ENCODE measurements at regions not wholly inside any gene's neighbourhood (a gene's known extent, or its start where the extent isn't known, plus 50 kb on each side); places are given as distances from the start of the nearest gene placed in this dataset.

GRCh38 chr13:84571264-84571663 lies 689.0 kb upstream of the SLITRK1 start:
- no peak overlapping the region for H2AFZ ChIP-seq (ENCODE audit: low read length)
- H3K4me3 ChIP-seq (ENCODE audit: low read depth, low read length, poor library complexity, severe bottlenecking), result no peak overlapping the region
- no peaks in the 10 kb centered on the region for H3K9me2 ChIP-seq (ENCODE audit: insufficient read depth, low read length)
- H3K9me3 ChIP-seq (ENCODE audit: low read length), result no peaks in the 10 kb centered on the region
- no peak overlapping the region for H3K27ac ChIP-seq (ENCODE audit: low read depth, low read length, poor library complexity, severe bottlenecking)
- H3K4me1 ChIP-seq (ENCODE audit: insufficient read depth, low read length, poor library complexity, severe bottlenecking), result no peaks in the 10 kb centered on the region
- TF ChIP-seq CTCF (conservative IDR thresholded peaks at IDR 0.05; ENCODE audit: low read length), result 0 out of 2 replicates have a peak, but pooled peaks have one; percentile 18
- TF ChIP-seq EZH2phosphoT487 (IDR thresholded peaks at IDR 0.05; ENCODE audit: borderline replicate concordance, low read depth, low read length), result no peak
- no TSS peak for BruUV-seq (replicated peaks)
- H4K20me1 ChIP-seq (ENCODE audit: insufficient read depth, low read length), result no peaks in the 10 kb centered on the region
- POLR2A ChIA-PET, result no interaction called here
- H3K79me2 ChIP-seq (ENCODE audit: insufficient read depth, low read depth, low read length), result no peaks in the 10 kb centered on the region
- H3K36me3 ChIP-seq (ENCODE audit: insufficient read depth, low read length), result no peaks in the 10 kb centered on the region
- no peak for DNase-seq (ENCODE audit: low spot score)
- intact Hi-C loops (cut with micrococcal nuclease; ENCODE audit: unreplicated experiment), result no loop called here
- CTCF ChIA-PET (ENCODE audit: unreplicated experiment), result no interaction called here
- H3K4me2 ChIP-seq (ENCODE audit: low read length), result no peak overlapping the region

DNA sequence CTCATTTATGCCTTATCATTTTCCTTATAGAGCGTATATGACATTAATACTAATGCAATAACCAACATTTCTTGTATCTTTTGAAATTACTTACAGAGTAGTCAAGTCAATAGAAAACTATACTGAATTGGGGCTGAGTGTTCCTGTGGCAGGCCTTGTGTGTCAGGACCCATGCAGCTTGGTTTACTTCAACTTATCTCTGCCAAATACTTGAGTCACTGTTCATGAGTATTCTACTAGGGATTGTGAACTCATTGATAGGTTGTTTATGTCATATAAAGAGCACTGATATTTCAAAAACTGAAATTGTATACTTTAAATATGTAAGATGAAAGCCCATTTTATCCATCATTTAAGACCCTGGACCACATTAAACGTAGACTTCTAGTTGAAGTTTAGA lies 688.6 kb upstream of the SLITRK1 start:
- CTCF ChIA-PET (ENCODE audit: unreplicated experiment), result no interaction called here
- Histone ChIP-seq H3K9me2 (ENCODE audit: insufficient read depth, low read length) (no peaks in the 10 kb centered on the region), H2AFZ (ENCODE audit: low read length) (no peak overlapping the region), H3K79me2 (ENCODE audit: insufficient read depth, low read depth, low read length) (no peaks in the 10 kb centered on the region), H3K4me1 (ENCODE audit: insufficient read depth, low read length, poor library complexity, severe bottlenecking) (no peaks in the 10 kb centered on the region), H4K20me1 (ENCODE audit: insufficient read depth, low read length) (no peaks in the 10 kb centered on the region), H3K36me3 (ENCODE audit: insufficient read depth, low read length) (no peaks in the 10 kb centered on the region), H3K27ac (ENCODE audit: low read depth, low read length, poor library complexity, severe bottlenecking) (no peak overlapping the region), H3K4me3 (ENCODE audit: low read depth, low read length, poor library complexity, severe bottlenecking) (no peak overlapping the region), H3K4me2 (ENCODE audit: low read length) (no peak overlapping the region), H3K9me3 (ENCODE audit: low read length) (no peaks in the 10 kb centered on the region)
- DNase-seq (ENCODE audit: low spot score), result no peak
- POLR2A ChIA-PET, result no interaction called here
- no peak for TF ChIP-seq EZH2phosphoT487 (IDR thresholded peaks at IDR 0.05; ENCODE audit: borderline replicate concordance, low read depth, low read length)
- no TSS peak for BruUV-seq (replicated peaks)
- intact Hi-C loops (cut with micrococcal nuclease; ENCODE audit: unreplicated experiment), result no loop called here

DNA sequence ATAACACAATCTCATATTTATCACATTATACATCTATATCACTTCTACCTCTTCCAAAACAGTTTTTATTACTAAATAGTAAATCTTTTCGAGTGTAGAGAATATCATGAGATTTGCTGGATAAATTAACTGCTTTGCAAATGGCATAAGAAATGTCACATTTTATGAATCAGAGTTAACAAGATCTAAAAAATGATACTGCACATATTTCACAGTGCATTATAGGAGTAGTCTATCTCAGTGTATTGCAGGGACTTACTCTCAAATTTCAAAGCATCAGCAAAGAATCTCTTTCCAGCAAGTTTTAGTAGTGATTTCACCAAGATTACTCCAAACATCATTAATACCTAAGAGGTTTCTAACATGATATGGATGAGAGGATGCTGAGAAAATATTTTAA lies 687.1 kb upstream of the SLITRK1 start:
- Histone ChIP-seq H3K36me3 (ENCODE audit: insufficient read depth, low read length) (no peaks in the 10 kb centered on the region), H2AFZ (ENCODE audit: low read length) (no peak overlapping the region), H3K9me3 (ENCODE audit: low read length) (no peaks in the 10 kb centered on the region), H3K4me3 (ENCODE audit: low read depth, low read length, poor library complexity, severe bottlenecking) (no peak overlapping the region), H4K20me1 (ENCODE audit: insufficient read depth, low read length) (no peaks in the 10 kb centered on the region), H3K9me2 (ENCODE audit: insufficient read depth, low read length) (no peaks in the 10 kb centered on the region), H3K4me1 (ENCODE audit: insufficient read depth, low read length, poor library complexity, severe bottlenecking) (no peaks in the 10 kb centered on the region), H3K4me2 (ENCODE audit: low read length) (no peak overlapping the region), H3K79me2 (ENCODE audit: insufficient read depth, low read depth, low read length) (no peaks in the 10 kb centered on the region), H3K27ac (ENCODE audit: low read depth, low read length, poor library complexity, severe bottlenecking) (no peak overlapping the region)
- ChIA-PET CTCF (ENCODE audit: unreplicated experiment) (no interaction called here), POLR2A (no interaction called here)
- no peak for DNase-seq (ENCODE audit: low spot score)
- no TSS peak for BruUV-seq (replicated peaks)
- intact Hi-C loops (cut with micrococcal nuclease; ENCODE audit: unreplicated experiment), result no loop called here
- TF ChIP-seq EZH2phosphoT487 (IDR thresholded peaks at IDR 0.05; ENCODE audit: borderline replicate concordance, low read depth, low read length) (no peak), CTCF (conservative IDR thresholded peaks at IDR 0.05; ENCODE audit: low read length) (no peak)
